ENCODE measurements at regions not wholly inside any gene's neighbourhood (a gene's known extent, or its start where the extent isn't known, plus 50 kb on each side); places are given as distances from the start of the nearest gene placed in this dataset.

- TF ChIP-seq CTCF (IDR thresholded peaks at IDR 0.05; ENCODE audit: low read length) (no peak), EZH2 (optimal IDR thresholded peaks at IDR 0.05; ENCODE audit: low read depth, low read length) (no peak)
Measured at GRCh38 chr9:88672874-88673689, 138.1 kb downstream of the NXNL2 start.
